ENCODE measurements at regions not wholly inside any gene's neighbourhood (a gene's known extent, or its start where the extent isn't known, plus 50 kb on each side); places are given as distances from the start of the nearest gene placed in this dataset.

DNA sequence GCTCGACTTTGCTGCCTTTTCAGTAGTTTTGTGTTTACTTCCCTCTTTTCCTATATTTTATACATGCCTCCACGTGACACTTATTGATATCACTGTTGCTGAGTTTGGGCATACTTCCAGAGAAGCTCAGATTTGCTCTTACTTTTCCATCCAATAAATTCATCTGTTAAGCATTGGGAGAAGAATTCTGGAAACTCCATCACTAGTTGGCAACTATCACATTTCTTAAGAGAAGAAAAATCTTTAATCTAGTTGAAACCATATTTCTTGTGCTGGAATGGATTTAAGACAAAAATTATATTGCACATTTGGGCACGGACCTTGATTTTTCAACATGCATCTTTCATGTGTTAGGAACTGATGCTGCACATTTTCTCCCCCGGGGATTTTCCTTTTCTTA, 52.6 kb upstream of the CPO start (continued):
- TF ChIP-seq REST (IDR thresholded peaks at IDR 0.05) (no peak), JUND (IDR thresholded peaks at IDR 0.05) (no peak), FOXA2 (IDR thresholded peaks at IDR 0.05) (no peak)

- TF ChIP-seq REST (IDR thresholded peaks at IDR 0.05), result no peak
- no peak for DNase-seq (ENCODE audit: low spot score)
- no peak overlapping the region for H3K9ac ChIP-seq (ENCODE audit: low read depth in 1 of 2, low read length in 2 of 2)
- no peak overlapping the region for H3K4me3 ChIP-seq (ENCODE audit: low read depth in 1 of 3, low read length in 3 of 3)
- no peak overlapping the region for H3K27ac ChIP-seq (ENCODE audit: low read depth in 1 of 2, low read length in 2 of 2)
- no peaks in the 10 kb centered on the region for H3K9me3 ChIP-seq (ENCODE audit: control insufficient read depth in 4 of 4, low read length in 3 of 4)
- no peaks in the 10 kb centered on the region for H3K27me3 ChIP-seq (ENCODE audit: control insufficient read depth in 4 of 4, insufficient read depth in 4 of 4, low read length in 3 of 4)
- H3K4me1 ChIP-seq (ENCODE audit: control insufficient read depth in 4 of 4, insufficient read depth in 4 of 4, low read length in 3 of 4), result no peaks in the 10 kb centered on the region
- 85% methylated on average over 1 of the region's 1 CpG for WGBS
- no peaks in the 10 kb centered on the region for H3K36me3 ChIP-seq (ENCODE audit: control insufficient read depth in 4 of 4, insufficient read depth in 3 of 4, low read depth in 1 of 4, low read length in 3 of 4)
Measured at GRCh38 chr2:206887745-206888144, 51.6 kb upstream of the CPO start.
